ENCODE measurements at regions not wholly inside any gene's neighbourhood (a gene's known extent, or its start where the extent isn't known, plus 50 kb on each side); places are given as distances from the start of the nearest gene placed in this dataset.

DNA sequence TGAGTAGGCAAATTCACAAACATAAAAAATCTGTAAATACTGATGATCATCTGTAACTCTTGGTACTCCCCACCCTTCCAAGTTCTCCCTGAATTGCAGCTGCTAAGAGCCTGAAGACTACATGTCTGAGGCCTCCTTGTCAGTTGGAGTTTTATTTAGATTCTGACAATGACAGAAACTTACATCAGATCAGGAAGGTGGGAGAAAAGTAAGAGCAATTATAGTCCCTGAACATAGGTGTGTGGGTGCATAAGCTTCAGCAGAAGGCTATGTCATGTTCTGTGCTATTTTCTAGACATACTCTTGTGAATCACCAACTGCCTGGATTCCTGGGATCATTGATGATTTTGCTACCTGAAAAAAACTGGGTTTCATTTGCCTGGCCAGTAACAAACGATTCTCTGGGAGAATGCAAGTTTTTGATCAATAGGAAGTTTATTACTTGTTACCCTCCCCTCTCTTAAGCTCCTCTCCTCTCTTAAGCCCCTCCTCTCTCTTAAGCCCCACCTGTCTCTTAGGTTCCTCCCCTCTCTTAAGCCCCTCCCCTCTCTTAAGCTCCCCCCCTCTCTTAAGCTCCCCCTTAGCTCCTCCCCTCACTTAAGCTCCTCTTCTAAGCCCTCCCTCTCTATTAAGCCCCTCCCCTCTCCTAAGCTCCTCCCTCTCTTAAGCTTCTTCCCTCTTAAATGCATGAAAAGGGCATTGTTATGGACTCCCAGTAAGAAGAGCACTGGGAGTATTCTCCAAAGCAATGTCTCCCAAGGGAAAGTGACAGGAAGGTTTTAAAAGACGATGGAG lies 1183.4 kb upstream of the AUTS2 start:
- TF ChIP-seq POLR2A (IDR thresholded peaks at IDR 0.05; ENCODE audit: low read depth) (no peak), POLR2AphosphoS5 (IDR thresholded peaks at IDR 0.05) (no peak), EP300 (IDR thresholded peaks at IDR 0.05) (no peak)
- TF ChIP-seq, protein P1, sequence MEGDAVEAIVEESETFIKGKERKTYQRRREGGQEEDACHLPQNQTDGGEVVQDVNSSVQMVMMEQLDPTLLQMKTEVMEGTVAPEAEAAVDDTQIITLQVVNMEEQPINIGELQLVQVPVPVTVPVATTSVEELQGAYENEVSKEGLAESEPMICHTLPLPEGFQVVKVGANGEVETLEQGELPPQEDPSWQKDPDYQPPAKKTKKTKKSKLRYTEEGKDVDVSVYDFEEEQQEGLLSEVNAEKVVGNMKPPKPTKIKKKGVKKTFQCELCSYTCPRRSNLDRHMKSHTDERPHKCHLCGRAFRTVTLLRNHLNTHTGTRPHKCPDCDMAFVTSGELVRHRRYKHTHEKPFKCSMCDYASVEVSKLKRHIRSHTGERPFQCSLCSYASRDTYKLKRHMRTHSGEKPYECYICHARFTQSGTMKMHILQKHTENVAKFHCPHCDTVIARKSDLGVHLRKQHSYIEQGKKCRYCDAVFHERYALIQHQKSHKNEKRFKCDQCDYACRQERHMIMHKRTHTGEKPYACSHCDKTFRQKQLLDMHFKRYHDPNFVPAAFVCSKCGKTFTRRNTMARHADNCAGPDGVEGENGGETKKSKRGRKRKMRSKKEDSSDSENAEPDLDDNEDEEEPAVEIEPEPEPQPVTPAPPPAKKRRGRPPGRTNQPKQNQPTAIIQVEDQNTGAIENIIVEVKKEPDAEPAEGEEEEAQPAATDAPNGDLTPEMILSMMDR (IDR thresholded peaks at IDR 0.05) = no peak

Data from esophagus muscularis mucosa (tissue), 4 donors.